ENCODE measurements at regions not wholly inside any gene's neighbourhood (a gene's known extent, or its start where the extent isn't known, plus 50 kb on each side); places are given as distances from the start of the nearest gene placed in this dataset.

DNA sequence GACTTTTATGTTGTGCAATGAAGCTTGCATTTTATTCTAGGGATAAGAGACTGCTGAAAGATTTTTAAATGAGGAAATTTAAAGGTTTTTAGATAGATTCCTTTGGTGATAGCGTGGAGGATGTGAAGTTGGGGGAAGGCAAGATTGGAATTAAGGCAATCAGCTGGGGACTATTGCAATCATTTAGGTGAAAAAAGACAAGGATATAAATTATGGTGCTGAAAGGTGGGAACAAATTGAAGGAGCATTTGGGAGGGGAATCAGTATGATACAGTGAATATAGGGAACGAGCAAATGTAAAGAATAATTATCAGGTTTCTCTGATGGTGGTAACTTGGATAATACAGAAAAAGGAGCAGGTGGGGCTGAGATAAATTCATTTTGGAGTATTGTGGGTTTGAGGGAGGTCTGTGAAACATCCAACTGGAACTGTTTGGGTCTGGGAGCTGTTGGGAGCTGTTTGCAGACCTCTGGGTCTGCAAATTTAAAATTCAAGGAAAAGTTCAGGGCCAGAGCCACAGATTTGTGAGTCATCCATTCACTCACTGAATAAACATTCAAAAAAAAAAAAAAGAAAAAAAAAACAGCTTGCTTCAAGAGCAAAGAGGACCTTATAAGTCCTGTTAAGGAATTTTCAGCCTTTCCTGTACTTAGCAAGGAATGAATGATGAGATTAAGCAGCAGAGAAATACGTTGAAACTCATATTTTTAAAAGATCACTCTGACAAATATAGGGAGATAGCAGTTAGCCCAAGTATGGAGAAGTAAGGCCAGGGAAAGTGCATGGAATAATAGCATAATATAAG lies 257.5 kb upstream of the FN1 start:
- TF ChIP-seq CTCF (IDR thresholded peaks at IDR 0.05) (no peak), POLR2A (IDR thresholded peaks at IDR 0.05) (no peak)
